ENCODE measurements at regions not wholly inside any gene's neighbourhood (a gene's known extent, or its start where the extent isn't known, plus 50 kb on each side); places are given as distances from the start of the nearest gene placed in this dataset.

GRCh38 chr7:131670406-131670805, 114.0 kb upstream of the PODXL start:
- TF ChIP-seq CTCF (IDR thresholded peaks at IDR 0.05) (no peak), POLR2A (IDR thresholded peaks at IDR 0.05) (no peak)

All from right lobe of liver (tissue), 4 donors.